MM.1S (cell line): ENCODE measurements at regions not wholly inside any gene's neighbourhood (a gene's known extent, or its start where the extent isn't known, plus 50 kb on each side); places are given as distances from the start of the nearest gene placed in this dataset.

ENCODE experiments used
- DNase-seq: peaks from one replicate; pipeline ENCODE4 v3.0.0-alpha.2; 2015
- H2AFZ ChIP-seq: fragments of 300-600 bp; sonication (generic); 2 replicates; pipeline ENCODE4 v1.6.0; 2016; ENCODE audit warnings: antibody characterized with exemption, low read length
- H3F3A ChIP-seq: fragments of 300-600 bp; sonication (generic); 2 replicates; pipeline ENCODE4 v1.6.1; 2016; ENCODE audit warnings: mild to moderate bottlenecking, antibody characterized with exemption, low read length, moderate library complexity, mixed read lengths; ENCODE audit not compliant: insufficient read depth
- H3K27ac ChIP-seq: fragments of 300-600 bp; sonication (generic); 2 replicates; pipeline ENCODE4 v1.5.1; 2016; ENCODE audit warnings: mild to moderate bottlenecking, low read length
- H3K27me3 ChIP-seq: fragments of 300-600 bp; sonication (generic); replicated peaks from 2 replicates; pipeline ENCODE4 v1.6.0; 2016; ENCODE audit warnings: low read length; ENCODE audit not compliant: insufficient read depth
- H3K36me3 ChIP-seq: fragments of 300-600 bp; sonication (generic); replicated peaks from 2 replicates; pipeline ENCODE4 v1.6.1; 2016; ENCODE audit warnings: mild to moderate bottlenecking, low read length, mixed read lengths; ENCODE audit not compliant: insufficient read depth
- H3K4me1 ChIP-seq: fragments of 300-600 bp; sonication (generic); 2 replicates; pipeline ENCODE4 v1.6.1; 2016; ENCODE audit warnings: low read length, mixed read lengths
- H3K4me2 ChIP-seq: fragments of 300-600 bp; sonication (generic); 2 replicates; pipeline ENCODE4 v1.6.0; 2016; ENCODE audit warnings: low read depth, low read length
- H3K4me3 ChIP-seq: fragments of 300-600 bp; sonication (generic); 2 replicates; pipeline ENCODE4 v1.5.1; 2016; ENCODE audit warnings: low read length, mixed read lengths
- H3K79me2 ChIP-seq: fragments of 300-600 bp; sonication (generic); 2 replicates; pipeline ENCODE4 v1.6.1; 2016; ENCODE audit warnings: mixed run types, low read length, mixed read lengths
- H3K9ac ChIP-seq: fragments of 300-600 bp; sonication (generic); 2 replicates; pipeline ENCODE4 v1.6.1; 2016; ENCODE audit warnings: low read length, mixed read lengths
- H3K9me2 ChIP-seq: fragments of 300-600 bp; sonication (generic); replicated peaks from 2 replicates; pipeline ENCODE4 v1.6.1; 2016; ENCODE audit warnings: mild to moderate bottlenecking, low read length, mixed read lengths; ENCODE audit not compliant: insufficient read depth
- H3K9me3 ChIP-seq: fragments of 300-600 bp; sonication (generic); replicated peaks from 2 replicates; pipeline ENCODE4 v1.6.1; 2016; ENCODE audit warnings: mild to moderate bottlenecking, low read length, mixed read lengths; ENCODE audit not compliant: insufficient read depth
- H4K20me1 ChIP-seq: fragments of 300-600 bp; sonication (generic); 2 replicates; pipeline ENCODE4 v1.6.1; 2016; ENCODE audit warnings: mild to moderate bottlenecking, low read length, moderate library complexity, mixed read lengths; ENCODE audit not compliant: insufficient read depth
- CTCF ChIP-seq: fragments of 300-600 bp; sonication (generic); IDR thresholded peaks from 2 replicates; pipeline ENCODE4 v1.5.1; 2016; ENCODE audit warnings: antibody characterized with exemption, low read length, mixed read lengths
- EZH2 ChIP-seq: fragments of 300-600 bp; sonication (generic); optimal IDR thresholded peaks from 2 replicates; pipeline ENCODE3; 2017; ENCODE audit warnings: low read depth, mild to moderate bottlenecking, antibody characterized with exemption, low read length, mixed read lengths
- EZH2phosphoT487 ChIP-seq: fragments of 300-600 bp; sonication (generic); IDR thresholded peaks from 2 replicates; pipeline ENCODE4 v1.6.1; 2018; ENCODE audit warnings: antibody characterized with exemption, low read length

GRCh38 chrX:1874416-1874815 lies 259.6 kb downstream of the ASMT start:
- H3K27me3 ChIP-seq = no peaks in the 10 kb centered on the region
- no peak overlapping the region for H3K9ac ChIP-seq
- no peak overlapping the region for H3K4me3 ChIP-seq
- no peak overlapping the region for H3K4me2 ChIP-seq
- H4K20me1 ChIP-seq = no peaks in the 10 kb centered on the region
- H3K27ac ChIP-seq = no peak overlapping the region
- H3K9me2 ChIP-seq = no peaks in the 10 kb centered on the region
- TF ChIP-seq EZH2 = no peak
- TF ChIP-seq CTCF = no peak
- no peak for TF ChIP-seq EZH2phosphoT487
- H3K36me3 ChIP-seq = no peaks in the 10 kb centered on the region
- no peak overlapping the region for H2AFZ ChIP-seq
- no peak for DNase-seq
- H3K9me3 ChIP-seq = no peaks in the 10 kb centered on the region
- no peaks in the 10 kb centered on the region for H3F3A ChIP-seq
- no peaks in the 10 kb centered on the region for H3K79me2 ChIP-seq
- H3K4me1 ChIP-seq = no peaks in the 10 kb centered on the region

GRCh38 chrX:1874899-1875298 lies 260.0 kb downstream of the ASMT start:
- no peaks in the 10 kb centered on the region for H3K79me2 ChIP-seq
- H3K36me3 ChIP-seq = no peaks in the 10 kb centered on the region
- H4K20me1 ChIP-seq = no peaks in the 10 kb centered on the region
- no peak overlapping the region for H3K27ac ChIP-seq
- no peak overlapping the region for H3K9ac ChIP-seq
- H3K4me2 ChIP-seq = no peak overlapping the region
- no peak for DNase-seq
- H3K4me1 ChIP-seq = no peaks in the 10 kb centered on the region
- H3F3A ChIP-seq = no peaks in the 10 kb centered on the region
- TF ChIP-seq EZH2phosphoT487 (no peak), EZH2 (no peak), CTCF (no peak)
- no peak overlapping the region for H2AFZ ChIP-seq
- H3K27me3 ChIP-seq = no peaks in the 10 kb centered on the region
- H3K9me3 ChIP-seq = no peaks in the 10 kb centered on the region
- no peak overlapping the region for H3K4me3 ChIP-seq
- no peaks in the 10 kb centered on the region for H3K9me2 ChIP-seq

GRCh38 chrX:1876041-1876440 lies 261.2 kb downstream of the ASMT start:
- no peak overlapping the region for H3K9ac ChIP-seq
- no peak overlapping the region for H2AFZ ChIP-seq
- H3F3A ChIP-seq = no peaks in the 10 kb centered on the region
- H3K4me2 ChIP-seq = no peak overlapping the region
- H4K20me1 ChIP-seq = no peaks in the 10 kb centered on the region
- H3K36me3 ChIP-seq = no peaks in the 10 kb centered on the region
- TF ChIP-seq EZH2phosphoT487 (no peak), CTCF (no peak), EZH2 (no peak)
- no peak overlapping the region for H3K27ac ChIP-seq
- no peaks in the 10 kb centered on the region for H3K27me3 ChIP-seq
- no peaks in the 10 kb centered on the region for H3K9me3 ChIP-seq
- no peak for DNase-seq
- H3K9me2 ChIP-seq = no peaks in the 10 kb centered on the region
- H3K79me2 ChIP-seq = no peaks in the 10 kb centered on the region
- no peaks in the 10 kb centered on the region for H3K4me1 ChIP-seq
- H3K4me3 ChIP-seq = no peak overlapping the region
